SKM-1 treated with dmso at 0.1 percent for 144 hours (cell line): ENCODE measurements at regions not wholly inside any gene's neighbourhood (a gene's known extent, or its start where the extent isn't known, plus 50 kb on each side); places are given as distances from the start of the nearest gene placed in this dataset.
"Not testable (repeated sequence)": the region's sequence is repeated elsewhere in the genome, so short reads cannot be mapped to it uniquely, and the experiment has no call there.

Experiments used
- DNase-seq: peaks from one replicate; lab custom pipeline; 2025; ENCODE audit not compliant: unreplicated experiment; lab: John Stamatoyannopoulos, UW

DNA sequence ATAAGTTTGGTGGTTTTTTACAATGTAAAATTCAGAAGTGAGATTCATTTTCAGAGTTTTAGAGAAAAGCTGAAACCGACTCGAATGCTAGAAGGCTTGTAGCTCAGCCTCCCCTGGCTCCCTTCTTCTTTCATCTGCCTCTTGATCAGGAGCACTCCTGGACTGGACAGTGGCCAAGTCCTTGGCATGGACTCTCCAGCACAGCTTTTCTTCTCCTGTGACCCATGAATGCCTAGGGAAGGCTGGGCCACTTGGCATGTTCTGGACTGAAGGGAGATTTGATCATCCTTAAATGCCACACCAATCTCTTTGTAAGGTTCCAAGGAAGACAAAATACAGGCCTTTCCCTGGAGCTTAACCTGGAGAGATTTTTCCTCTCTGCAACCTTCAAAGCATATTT lies 384.0 kb upstream of the SASH1 start:
- DNase-seq, result no peak

GRCh38 chr6:147961481-147962141 lies 381.0 kb upstream of the SASH1 start:
- no peak for DNase-seq

DNA sequence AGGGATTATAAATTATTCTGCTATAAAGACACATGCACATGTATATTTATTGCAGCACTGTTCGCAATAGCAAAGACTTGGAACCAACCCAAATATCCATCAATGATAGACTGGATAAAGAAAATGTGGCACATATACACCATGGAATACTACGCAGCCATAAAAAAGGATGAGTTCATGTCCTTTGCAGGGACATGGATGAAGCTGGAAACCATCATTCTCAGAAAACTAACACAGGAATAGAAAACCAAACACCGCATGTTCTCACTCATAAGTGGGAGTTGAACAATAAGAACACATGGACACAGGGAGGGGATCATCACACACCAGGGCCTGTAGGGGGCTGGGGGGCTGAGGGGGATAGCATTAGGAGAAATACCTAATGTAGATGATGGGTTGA lies 377.2 kb upstream of the SASH1 start:
- not testable (repeated sequence) for DNase-seq

GRCh38 chr6:147970970-147971369 lies 371.7 kb upstream of the SASH1 start:
- DNase-seq, result no peak

DNA sequence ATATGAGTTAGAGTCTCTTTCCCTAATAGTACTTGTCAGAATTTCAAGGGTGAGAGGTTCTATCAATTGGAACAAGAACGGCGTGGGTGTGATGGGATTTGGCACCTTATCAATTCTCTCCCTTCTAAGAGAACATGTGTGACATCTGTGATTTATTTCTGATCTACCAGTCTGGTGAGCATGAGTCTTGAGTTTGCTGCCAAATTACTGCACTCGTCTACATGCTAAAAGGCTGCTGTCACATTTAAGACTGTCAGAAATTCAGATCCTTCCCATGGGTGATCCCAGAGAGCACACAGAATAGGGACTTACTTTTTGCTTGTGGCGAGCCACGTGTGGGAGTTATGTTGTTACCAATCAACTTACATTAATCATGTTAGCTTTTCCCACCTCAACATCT lies 370.2 kb upstream of the SASH1 start:
- no peak for DNase-seq

DNA sequence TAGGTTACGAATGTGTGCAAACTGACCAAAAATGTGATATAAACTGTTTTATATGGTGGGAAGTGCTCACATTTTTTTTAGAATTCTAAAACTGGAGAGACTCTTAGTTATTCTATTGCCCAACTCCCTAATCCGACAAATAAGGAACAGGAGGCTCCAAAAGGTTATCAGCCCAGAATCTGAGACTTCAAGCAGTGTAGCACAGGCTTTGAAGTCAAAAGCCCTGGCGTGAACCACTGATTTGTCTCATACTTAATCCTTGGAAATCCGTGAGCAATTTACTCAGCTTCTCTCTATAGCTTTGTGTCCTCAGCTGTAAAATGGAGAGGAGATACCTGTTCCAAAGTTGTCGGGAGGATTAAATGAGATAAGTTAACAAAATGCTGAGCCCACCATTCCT lies 368.8 kb upstream of the SASH1 start:
- no peak for DNase-seq

- no peak for DNase-seq
These were observed 368.3 kb upstream of the SASH1 start for GRCh38 chr6:147974376-147974775.

- DNase-seq, result no peak
These were observed 364.7 kb upstream of the SASH1 start for GRCh38 chr6:147977851-147978465.

DNA sequence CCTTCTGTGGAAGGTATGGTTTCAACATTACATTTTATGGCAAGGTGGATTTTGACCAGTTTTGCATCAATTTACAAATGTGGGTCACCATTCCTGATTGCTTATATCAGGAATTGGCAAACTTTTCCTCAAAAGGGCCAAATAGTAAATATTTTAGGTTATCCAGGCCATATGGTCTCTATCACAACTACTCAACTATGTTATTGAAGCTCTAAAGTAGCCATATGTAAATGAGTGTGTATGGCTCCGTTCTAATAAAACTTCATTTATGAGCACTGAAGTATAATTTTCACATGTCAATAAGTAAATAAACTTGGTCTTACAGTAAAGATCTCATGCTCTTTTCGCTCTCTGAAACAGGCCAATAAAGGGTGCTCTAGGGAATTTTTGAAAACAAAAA lies 362.7 kb upstream of the SASH1 start:
- DNase-seq, result no peak

- DNase-seq, result no peak
These were observed 358.9 kb upstream of the SASH1 start for GRCh38 chr6:147983581-147984366.

- DNase-seq, result no peak
These were observed 355.8 kb upstream of the SASH1 start for GRCh38 chr6:147986846-147987245.

DNA sequence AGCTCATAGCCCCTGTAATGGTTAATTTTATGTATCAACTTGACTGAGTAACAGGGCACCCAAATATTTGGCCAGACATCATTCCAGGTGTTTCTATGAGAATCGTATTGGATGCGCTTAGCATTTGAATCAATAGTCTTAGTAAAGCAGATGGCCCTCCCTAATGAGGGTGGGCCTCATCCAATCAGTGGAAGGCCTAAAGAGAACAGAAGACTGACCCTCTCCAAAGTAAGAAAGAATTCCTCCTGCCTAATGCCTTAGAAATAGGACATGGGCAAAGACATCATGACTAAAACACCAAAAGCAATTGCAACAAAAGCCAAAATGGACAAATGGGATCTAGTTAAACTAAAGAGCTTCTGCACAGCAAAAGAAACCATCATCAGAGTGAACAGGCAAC lies 352.5 kb upstream of the SASH1 start:
- DNase-seq, result no peak

GRCh38 chr6:147991961-147992360 lies 350.7 kb upstream of the SASH1 start:
- DNase-seq, result no peak

DNA sequence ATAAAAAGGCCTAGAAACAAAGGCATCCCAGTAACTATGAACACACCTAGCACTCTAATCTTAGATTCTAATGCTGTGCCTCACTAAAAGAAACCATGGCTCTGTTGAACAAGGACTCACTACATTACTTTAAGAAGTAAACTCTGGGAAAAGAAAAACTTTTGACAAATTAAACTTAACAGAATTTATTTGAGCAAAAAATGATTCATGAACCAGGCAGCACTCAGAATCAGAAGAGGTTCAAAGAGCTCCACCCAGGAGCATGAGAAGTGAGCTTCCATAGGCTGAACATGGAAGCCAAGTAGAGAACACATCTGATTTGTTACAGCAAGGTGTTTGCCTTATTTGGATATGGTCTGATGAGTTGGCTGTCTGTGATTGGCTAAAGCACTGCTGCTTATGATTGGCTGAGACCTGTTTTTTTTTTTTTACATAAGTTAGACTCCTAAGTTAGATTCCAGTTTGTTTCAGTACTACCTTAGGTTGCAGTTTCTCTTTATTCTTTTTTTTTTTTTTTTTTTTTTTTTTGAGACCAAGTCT lies 343.6 kb upstream of the SASH1 start:
- no peak for DNase-seq

GRCh38 chr6:148001844-148002642 lies 340.6 kb upstream of the SASH1 start:
- no peak for DNase-seq

DNA sequence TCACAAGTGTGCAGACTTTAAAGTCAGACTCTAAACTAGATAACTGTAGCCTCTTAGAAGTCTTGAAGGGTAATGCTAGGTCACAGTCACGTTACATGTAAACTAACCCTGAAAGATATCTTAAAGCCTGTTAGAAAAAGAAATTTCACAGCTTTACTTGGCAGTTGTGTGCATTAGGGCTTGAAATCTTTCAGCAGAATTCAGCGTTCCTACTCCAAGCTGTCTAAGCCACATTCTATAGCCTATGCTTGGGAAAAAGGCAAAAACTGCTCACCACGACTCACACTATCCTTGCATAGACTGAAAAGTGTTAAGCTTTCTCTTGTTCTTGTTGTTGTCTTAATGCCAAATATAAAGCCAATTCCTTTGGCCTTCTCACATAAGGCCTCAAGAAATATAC lies 338.0 kb upstream of the SASH1 start:
- no peak for DNase-seq

DNA sequence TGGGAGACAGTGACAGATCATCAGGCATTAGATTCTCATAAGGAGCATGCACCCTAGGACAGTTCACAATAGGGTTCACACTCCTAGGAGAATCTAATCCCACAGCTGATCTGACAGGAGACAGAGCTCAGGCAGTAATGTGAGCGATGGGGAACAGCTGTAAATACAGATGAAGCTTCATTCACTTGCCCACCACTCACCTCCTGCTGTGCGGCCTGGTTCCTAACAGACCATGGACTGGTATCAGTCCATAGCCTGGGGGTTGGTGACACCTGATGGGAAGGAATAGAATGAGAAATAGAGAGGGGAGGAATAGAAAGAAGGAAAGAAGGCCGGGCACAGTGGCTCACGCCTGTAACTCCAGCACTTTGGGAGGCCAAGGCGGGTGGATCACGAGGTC lies 336.8 kb upstream of the SASH1 start:
- DNase-seq, result no peak

GRCh38 chr6:148010516-148010915 lies 332.1 kb upstream of the SASH1 start:
- not testable (repeated sequence) for DNase-seq

- no peak for DNase-seq
These were observed 326.6 kb upstream of the SASH1 start for GRCh38 chr6:148016013-148016412.

GRCh38 chr6:148021165-148021564 lies 321.5 kb upstream of the SASH1 start:
- DNase-seq, result no peak

DNA sequence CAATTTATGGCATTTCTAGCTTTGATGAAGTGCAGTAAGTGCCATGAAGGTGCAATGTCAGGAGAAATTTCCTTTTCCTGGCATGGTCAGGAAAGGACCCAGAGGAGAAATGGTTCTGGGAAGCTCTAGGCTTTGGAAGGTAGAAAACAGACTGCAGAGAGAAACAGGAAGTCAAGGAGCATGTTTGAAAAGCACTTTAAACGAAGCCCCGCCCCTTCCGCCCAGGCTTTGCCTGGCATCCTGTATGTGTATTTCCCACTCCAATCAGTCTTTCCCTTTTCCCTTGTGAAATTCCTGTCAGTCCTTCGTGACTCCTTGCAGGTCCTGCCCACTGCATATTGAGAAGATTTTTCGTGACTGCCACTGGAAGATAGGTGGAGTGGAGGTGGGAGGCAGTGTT lies 320.9 kb upstream of the SASH1 start:
- DNase-seq, result peak; percentile 9
